ENCODE measurements at regions not wholly inside any gene's neighbourhood (a gene's known extent, or its start where the extent isn't known, plus 50 kb on each side); places are given as distances from the start of the nearest gene placed in this dataset.

- TF ChIP-seq CTCF (IDR thresholded peaks at IDR 0.05) (no peak), POLR2A (IDR thresholded peaks at IDR 0.05) (no peak)
Observed at GRCh38 chr2:42960842-42961180, 168.4 kb upstream of the HAAO start.
